ENCODE measurements at regions not wholly inside any gene's neighbourhood (a gene's known extent, or its start where the extent isn't known, plus 50 kb on each side); places are given as distances from the start of the nearest gene placed in this dataset.

DNA sequence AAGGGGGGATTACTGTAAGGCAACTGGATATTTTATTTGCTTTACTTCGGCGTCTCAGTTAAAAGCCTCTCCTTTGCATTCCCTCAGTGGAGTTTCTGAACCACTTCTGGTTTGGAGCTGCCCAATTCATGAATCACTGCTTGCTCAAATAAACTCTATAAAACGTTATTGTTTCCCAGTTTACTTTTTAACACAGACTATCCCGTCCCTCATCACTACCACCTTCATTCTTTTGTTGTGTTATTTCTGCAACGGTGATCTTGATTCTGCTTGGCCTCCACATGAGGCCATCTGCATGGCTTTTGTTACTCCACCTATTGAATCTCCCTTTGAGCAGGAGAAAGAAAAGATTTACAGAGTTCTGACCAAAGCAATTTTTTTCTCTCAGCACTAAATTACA, 104.0 kb upstream of the PLEKHA5 start:
- Histone ChIP-seq H3K4me3 (ENCODE audit: low read length, poor library complexity, severe bottlenecking) (no peak overlapping the region), H3K9me2 (replicated peaks; ENCODE audit: low read depth, low read length) (no peaks in the 10 kb centered on the region), H3K4me1 (ENCODE audit: insufficient read depth, low read length, poor library complexity, severe bottlenecking) (no peaks in the 10 kb centered on the region), H3K9me3 (ENCODE audit: insufficient read depth, low read depth, low read length) (no peaks in the 10 kb centered on the region), H3K4me2 (ENCODE audit: low read depth, low read length, poor library complexity, severe bottlenecking) (no peak overlapping the region), H3K9ac (ENCODE audit: low read depth, low read length, poor library complexity, severe bottlenecking) (no peak overlapping the region), H3K27me3 (ENCODE audit: insufficient read depth, low read length, poor library complexity, severe bottlenecking) (no peaks in the 10 kb centered on the region), H2AFZ (ENCODE audit: low read length) (no peak overlapping the region), H3K36me3 (ENCODE audit: insufficient read depth, low read length) (no peaks in the 10 kb centered on the region), H3F3A (ENCODE audit: low read depth) (no peaks in the 10 kb centered on the region), H4K20me1 (ENCODE audit: insufficient read depth, low read length, poor library complexity, severe bottlenecking) (no peaks in the 10 kb centered on the region), H3K79me2 (ENCODE audit: insufficient read depth, low read length) (no peaks in the 10 kb centered on the region)
- no peak for TF ChIP-seq CTCF (conservative IDR thresholded peaks at IDR 0.05; ENCODE audit: low read length)
- no peak for TF ChIP-seq EZH2phosphoT487 (IDR thresholded peaks at IDR 0.05; ENCODE audit: borderline replicate concordance)

GRCh38 chr12:19026034-19026433, 103.5 kb upstream of the PLEKHA5 start:
- Histone ChIP-seq H3K79me2 (ENCODE audit: insufficient read depth, low read length) (no peaks in the 10 kb centered on the region), H3F3A (ENCODE audit: low read depth) (no peaks in the 10 kb centered on the region), H3K9ac (ENCODE audit: low read depth, low read length, poor library complexity, severe bottlenecking) (no peak overlapping the region), H3K4me2 (ENCODE audit: low read depth, low read length, poor library complexity, severe bottlenecking) (no peak overlapping the region), H4K20me1 (ENCODE audit: insufficient read depth, low read length, poor library complexity, severe bottlenecking) (no peaks in the 10 kb centered on the region), H2AFZ (ENCODE audit: low read length) (no peak overlapping the region), H3K9me3 (ENCODE audit: insufficient read depth, low read depth, low read length) (no peaks in the 10 kb centered on the region), H3K36me3 (ENCODE audit: insufficient read depth, low read length) (no peaks in the 10 kb centered on the region), H3K9me2 (replicated peaks; ENCODE audit: low read depth, low read length) (no peaks in the 10 kb centered on the region), H3K27me3 (ENCODE audit: insufficient read depth, low read length, poor library complexity, severe bottlenecking) (no peaks in the 10 kb centered on the region), H3K4me1 (ENCODE audit: insufficient read depth, low read length, poor library complexity, severe bottlenecking) (no peaks in the 10 kb centered on the region), H3K4me3 (ENCODE audit: low read length, poor library complexity, severe bottlenecking) (no peak overlapping the region)
- TF ChIP-seq EZH2phosphoT487 (IDR thresholded peaks at IDR 0.05; ENCODE audit: borderline replicate concordance), result no peak
- no peak for TF ChIP-seq CTCF (conservative IDR thresholded peaks at IDR 0.05; ENCODE audit: low read length)

DNA sequence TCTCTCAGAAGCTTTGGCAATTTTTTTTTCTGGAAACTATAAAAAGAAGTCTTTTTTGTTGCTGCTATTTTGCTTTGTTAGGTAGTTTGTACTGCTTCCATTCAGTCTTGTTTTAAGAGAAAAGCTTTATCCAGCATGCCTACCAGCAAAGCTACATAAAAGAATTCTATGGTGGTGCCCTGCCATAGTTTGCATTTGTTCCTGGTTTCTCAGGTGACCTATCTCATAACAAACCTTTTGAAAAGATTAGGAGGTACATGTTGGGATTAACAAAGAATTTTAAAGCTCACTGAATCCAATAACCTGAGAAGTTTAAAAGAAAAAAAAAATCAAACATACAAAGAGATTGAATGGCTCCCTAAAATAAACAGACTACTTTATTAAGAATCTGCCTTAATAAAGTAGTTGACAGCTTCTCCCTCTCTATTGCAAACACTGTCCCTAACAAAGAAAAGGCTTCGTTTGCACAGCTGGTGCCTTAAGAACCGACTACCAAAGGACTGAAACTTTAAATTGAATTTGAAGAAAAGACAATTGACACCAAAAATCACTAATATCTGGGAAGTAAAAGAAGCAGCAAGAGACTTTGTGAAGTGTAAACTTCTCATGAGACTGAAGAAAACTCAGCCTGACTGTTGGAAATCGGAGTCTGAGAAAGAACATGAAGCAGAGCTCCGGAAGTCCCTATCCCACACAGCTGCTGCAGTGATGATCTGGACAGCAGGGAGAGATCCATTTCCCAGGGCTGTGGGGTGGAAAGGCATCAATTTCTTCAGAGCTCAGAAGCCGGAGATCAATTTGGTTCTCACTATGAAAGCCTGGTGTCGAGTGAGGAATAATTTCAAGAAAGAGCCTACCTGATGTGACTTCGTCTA, 102.7 kb upstream of the PLEKHA5 start:
- H3K9me2 ChIP-seq (replicated peaks; ENCODE audit: low read depth, low read length), result no peaks in the 10 kb centered on the region
- no peaks in the 10 kb centered on the region for H3K4me1 ChIP-seq (ENCODE audit: insufficient read depth, low read length, poor library complexity, severe bottlenecking)
- H3F3A ChIP-seq (ENCODE audit: low read depth), result no peaks in the 10 kb centered on the region
- no peak overlapping the region for H3K4me2 ChIP-seq (ENCODE audit: low read depth, low read length, poor library complexity, severe bottlenecking)
- H2AFZ ChIP-seq (ENCODE audit: low read length), result no peak overlapping the region
- no peak overlapping the region for H3K4me3 ChIP-seq (ENCODE audit: low read length, poor library complexity, severe bottlenecking)
- no peaks in the 10 kb centered on the region for H3K36me3 ChIP-seq (ENCODE audit: insufficient read depth, low read length)
- TF ChIP-seq CTCF (conservative IDR thresholded peaks at IDR 0.05; ENCODE audit: low read length) (no peak), EZH2phosphoT487 (IDR thresholded peaks at IDR 0.05; ENCODE audit: borderline replicate concordance) (no peak)
- H3K27me3 ChIP-seq (ENCODE audit: insufficient read depth, low read length, poor library complexity, severe bottlenecking), result no peaks in the 10 kb centered on the region
- H3K79me2 ChIP-seq (ENCODE audit: insufficient read depth, low read length), result no peaks in the 10 kb centered on the region
- no peaks in the 10 kb centered on the region for H3K9me3 ChIP-seq (ENCODE audit: insufficient read depth, low read depth, low read length)
- H4K20me1 ChIP-seq (ENCODE audit: insufficient read depth, low read length, poor library complexity, severe bottlenecking), result no peaks in the 10 kb centered on the region
- no peak overlapping the region for H3K9ac ChIP-seq (ENCODE audit: low read depth, low read length, poor library complexity, severe bottlenecking)

All from Loucy (cell line).